Globus pallidus (tissue), 1 donor: ENCODE measurements at regions not wholly inside any gene's neighbourhood (a gene's known extent, or its start where the extent isn't known, plus 50 kb on each side); places are given as distances from the start of the nearest gene placed in this dataset.
A peak's percentile ranks its signal among the peaks of the same experiment; 100 is the strongest.

Experiments
- DNase-seq: peaks from one replicate; pipeline ENCODE4 v3.0.0-alpha.2; 2015; ENCODE audit warnings: low spot score

GRCh38 chr15:85847031-85847430 lies 52.3 kb upstream of the KLHL25 start:
- no peak for DNase-seq

GRCh38 chr15:85849946-85850345 lies 55.2 kb upstream of the KLHL25 start:
- no peak for DNase-seq

GRCh38 chr15:85852969-85853368 lies 58.2 kb upstream of the KLHL25 start:
- no peak for DNase-seq

- DNase-seq = peak; percentile 52
These were observed 59.8 kb upstream of the KLHL25 start for GRCh38 chr15:85854345-85855097.

GRCh38 chr15:85858586-85859375 lies 64.1 kb upstream of the KLHL25 start:
- peak; percentile 53 for DNase-seq

GRCh38 chr15:85859671-85860070 lies 64.9 kb upstream of the KLHL25 start:
- DNase-seq = no peak

- no peak for DNase-seq
These were observed 65.9 kb upstream of the KLHL25 start for GRCh38 chr15:85860394-85861161.

- peak; percentile 23 for DNase-seq
These were observed 70.5 kb upstream of the KLHL25 start for GRCh38 chr15:85865070-85865684.

- DNase-seq = no peak
These were observed 72.5 kb upstream of the KLHL25 start for GRCh38 chr15:85867250-85867649.

- no peak for DNase-seq
These were observed 74.4 kb upstream of the KLHL25 start for GRCh38 chr15:85869124-85869523.

GRCh38 chr15:85870216-85871014 lies 75.7 kb upstream of the KLHL25 start:
- no peak for DNase-seq

- no peak for DNase-seq
These were observed 76.8 kb upstream of the KLHL25 start for GRCh38 chr15:85871545-85871944.

GRCh38 chr15:85872125-85872524 lies 77.4 kb upstream of the KLHL25 start:
- no peak for DNase-seq

GRCh38 chr15:85874236-85874635 lies 79.5 kb upstream of the KLHL25 start:
- DNase-seq = no peak

GRCh38 chr15:85875756-85876155 lies 81.0 kb upstream of the KLHL25 start:
- DNase-seq = no peak

- no peak for DNase-seq
These were observed 84.1 kb upstream of the KLHL25 start for GRCh38 chr15:85878828-85879225.

- no peak for DNase-seq
These were observed 84.8 kb upstream of the KLHL25 start for GRCh38 chr15:85879334-85880163.

GRCh38 chr15:85880501-85881190 lies 85.9 kb upstream of the KLHL25 start:
- no peak for DNase-seq

GRCh38 chr15:85886309-85886811 lies 91.6 kb upstream of the KLHL25 start:
- DNase-seq = no peak
